ENCODE measurements at regions not wholly inside any gene's neighbourhood (a gene's known extent, or its start where the extent isn't known, plus 50 kb on each side); places are given as distances from the start of the nearest gene placed in this dataset.

DNA sequence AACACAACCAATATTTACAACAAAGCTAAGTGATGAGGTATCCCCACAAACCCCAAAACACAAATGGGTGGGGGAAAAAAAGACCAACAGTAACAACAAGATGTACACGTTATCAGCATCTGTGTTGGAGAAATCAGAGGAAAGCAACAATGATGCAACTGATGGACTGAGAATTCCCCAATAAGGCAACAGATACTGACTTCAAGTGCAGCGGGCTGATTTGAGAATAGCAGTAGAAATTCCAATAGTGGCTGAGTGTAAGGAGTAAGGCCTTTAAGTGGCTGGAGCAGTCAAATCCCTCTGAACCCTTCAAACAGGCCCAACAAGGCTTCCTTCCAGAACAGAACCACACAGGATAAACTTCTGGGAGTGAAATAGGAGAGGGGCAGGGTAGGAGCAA is 97.6 kb downstream of the TM2D1 start:
- no peak for DNase-seq

DNA sequence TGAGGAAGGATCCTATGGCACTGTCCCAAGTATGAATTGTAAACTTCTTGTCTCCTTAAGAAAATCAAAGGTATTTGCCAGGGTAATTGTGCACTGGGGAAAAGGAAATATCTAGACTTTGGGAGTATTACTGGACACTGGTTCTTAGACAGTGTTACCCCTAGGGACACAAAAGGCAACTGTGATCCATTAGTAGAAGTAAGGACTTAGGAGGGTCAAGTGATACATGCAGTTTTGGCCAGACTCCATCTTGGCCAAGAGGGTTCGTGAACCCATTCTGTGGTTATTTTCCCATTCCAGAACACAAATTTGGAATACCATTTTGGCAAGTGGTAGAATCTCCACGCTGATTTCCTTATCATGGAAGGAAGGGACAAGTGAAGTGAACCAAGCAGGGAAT is 98.1 kb downstream of the TM2D1 start:
- DNase-seq = no peak

DNA sequence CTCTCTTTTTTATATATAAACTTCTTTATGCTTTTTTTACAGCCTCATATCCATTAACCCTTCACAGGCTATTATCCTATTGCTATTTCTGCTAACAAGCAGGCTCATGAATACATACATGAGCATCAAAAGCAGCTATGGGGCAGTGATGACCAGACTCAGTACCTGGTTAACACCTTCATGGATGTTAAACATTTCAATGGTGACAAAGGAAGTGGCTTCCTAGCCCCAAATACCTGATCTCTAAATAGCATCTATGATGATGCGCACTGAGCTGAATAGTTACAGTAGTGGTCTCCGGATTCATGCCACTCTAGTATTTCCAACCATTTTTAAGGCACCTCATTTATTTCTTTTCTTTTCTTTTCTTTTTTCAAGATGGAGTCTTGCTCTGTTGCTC is 101.1 kb downstream of the TM2D1 start:
- no peak for DNase-seq

DNA sequence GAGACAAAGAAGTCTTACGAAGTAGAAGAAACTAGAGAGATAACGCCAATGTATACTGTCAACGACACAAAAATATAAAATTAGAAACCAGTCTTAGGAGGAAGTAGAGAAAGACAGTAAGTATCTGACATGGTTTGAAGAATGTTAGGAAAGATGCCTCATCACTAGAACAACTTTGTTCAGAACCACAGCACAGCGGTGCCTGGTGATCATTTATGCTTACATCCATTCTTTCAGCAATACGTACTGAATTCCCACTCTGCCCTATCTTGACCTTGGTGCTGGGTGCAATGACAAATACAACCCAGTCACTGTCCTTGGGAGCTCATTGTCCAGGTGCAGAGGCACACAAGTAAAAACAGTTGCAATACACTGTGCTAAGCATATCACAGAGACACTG is 104.4 kb downstream of the TM2D1 start:
- DNase-seq = no peak

DNA sequence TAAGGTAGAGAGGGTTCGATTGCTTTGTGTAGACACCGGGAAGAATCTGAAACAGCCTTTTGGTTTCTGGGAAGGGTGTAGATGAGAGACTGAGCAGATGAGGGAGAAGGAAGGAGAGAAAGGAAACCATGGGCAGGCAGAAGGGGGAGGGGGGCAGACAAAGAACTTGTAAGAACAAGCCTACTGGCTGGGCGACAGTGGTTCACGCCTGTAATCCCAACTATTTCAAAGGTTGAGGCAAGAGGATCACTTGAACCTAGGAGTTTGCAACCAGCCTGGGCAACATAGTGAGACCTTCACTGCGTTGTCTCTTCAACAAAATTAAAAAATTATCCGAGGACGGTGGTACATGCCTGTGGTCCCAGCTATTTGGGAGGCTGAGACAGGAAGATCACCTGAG is 106.2 kb downstream of the TM2D1 start:
- no peak for DNase-seq

DNA sequence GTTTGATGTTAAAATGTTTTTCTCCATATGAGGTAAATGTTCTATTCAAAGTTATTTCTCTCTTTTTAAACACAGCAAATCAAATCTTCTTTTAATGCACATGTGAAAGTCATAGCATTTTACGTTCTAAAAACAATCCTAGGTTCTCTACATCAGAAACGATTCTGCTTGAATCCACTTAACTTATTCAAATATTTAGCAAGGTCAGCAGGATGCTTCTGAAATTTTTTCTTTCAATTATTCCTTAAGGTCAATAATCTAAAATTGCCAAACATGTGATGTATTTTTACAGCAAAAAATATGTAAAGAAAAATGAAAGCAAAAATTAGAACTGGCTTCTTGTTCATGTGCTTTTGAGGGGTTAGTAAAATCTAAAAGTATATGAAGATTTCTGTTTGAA is 106.7 kb downstream of the TM2D1 start:
- DNase-seq = no peak

DNA sequence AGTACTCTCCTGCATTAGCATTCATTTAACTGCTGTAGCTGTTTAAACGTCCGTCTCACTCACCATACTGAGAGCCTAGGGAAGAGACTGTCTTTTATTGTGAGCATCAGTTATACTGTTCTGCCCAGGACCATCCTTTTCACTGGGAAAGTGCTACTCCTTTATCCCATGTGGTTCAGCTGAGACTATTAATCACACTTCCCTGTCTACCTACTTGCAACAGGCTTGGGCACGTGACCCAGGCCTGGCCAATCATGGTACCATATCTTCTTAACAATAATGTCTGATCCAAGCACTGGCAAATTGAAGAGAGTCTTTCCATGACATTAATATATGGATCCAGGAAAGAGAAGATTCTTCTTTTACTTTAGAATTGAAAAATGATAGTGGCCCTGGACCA is 108.1 kb downstream of the TM2D1 start:
- DNase-seq = no peak

DNA sequence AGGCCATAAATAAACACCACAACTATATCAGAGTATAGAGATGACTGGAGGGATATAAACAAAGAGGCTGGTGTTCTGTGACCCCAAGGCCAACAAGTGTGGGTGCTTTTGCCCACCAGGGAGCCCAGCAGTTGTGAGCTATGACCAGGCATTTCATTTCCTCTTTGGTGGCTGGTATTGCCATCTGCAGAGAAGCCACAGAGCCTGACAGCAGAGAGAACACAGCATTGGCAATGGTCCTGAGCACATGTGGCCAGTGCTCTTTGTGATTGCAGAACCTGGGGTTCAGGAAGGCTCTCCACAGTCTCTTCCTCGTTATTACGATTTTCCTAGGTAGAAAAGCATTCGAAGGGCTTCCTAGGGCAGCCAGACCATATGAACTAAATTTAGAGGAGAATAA is 112.3 kb downstream of the TM2D1 start:
- no peak for DNase-seq

DNA sequence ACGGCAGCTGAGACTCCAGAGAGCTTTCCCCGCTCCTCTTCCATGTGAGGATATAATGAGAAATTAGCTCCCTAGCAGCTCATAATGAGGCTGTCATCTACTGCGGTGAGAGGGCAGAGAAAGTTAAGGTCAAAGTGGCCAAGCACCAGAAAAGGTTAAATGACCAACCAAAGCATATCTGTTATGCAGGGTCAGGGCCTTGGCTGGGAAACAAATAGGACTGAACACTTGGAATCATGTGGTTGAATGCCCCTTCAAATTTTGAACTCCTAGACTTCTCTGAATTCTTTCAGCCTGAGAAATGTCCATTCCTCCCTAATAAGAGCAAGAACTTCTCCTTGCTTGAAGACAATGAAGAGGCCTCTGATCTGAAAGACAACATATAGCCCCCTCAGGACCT is 115.9 kb downstream of the TM2D1 start:
- no peak for DNase-seq

DNA sequence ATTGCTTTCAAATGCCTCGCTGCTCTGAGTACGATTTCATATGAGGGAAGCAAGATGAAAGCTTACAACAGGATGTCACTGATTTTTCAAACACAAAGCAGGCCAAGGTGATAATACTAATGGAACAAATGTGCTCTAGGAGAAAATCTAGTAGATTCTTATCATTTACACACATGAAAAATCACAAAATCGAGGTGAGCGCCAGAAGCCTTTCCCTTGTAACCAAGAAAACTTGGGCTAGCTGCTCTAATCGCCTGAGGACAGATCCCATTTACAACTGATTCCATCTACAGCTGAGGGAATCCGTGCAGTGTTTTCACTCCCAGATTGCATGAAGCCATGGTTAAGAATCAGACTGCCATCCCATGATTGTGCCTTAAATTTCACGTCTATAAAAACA is 117.5 kb downstream of the TM2D1 start:
- DNase-seq = no peak

DNA sequence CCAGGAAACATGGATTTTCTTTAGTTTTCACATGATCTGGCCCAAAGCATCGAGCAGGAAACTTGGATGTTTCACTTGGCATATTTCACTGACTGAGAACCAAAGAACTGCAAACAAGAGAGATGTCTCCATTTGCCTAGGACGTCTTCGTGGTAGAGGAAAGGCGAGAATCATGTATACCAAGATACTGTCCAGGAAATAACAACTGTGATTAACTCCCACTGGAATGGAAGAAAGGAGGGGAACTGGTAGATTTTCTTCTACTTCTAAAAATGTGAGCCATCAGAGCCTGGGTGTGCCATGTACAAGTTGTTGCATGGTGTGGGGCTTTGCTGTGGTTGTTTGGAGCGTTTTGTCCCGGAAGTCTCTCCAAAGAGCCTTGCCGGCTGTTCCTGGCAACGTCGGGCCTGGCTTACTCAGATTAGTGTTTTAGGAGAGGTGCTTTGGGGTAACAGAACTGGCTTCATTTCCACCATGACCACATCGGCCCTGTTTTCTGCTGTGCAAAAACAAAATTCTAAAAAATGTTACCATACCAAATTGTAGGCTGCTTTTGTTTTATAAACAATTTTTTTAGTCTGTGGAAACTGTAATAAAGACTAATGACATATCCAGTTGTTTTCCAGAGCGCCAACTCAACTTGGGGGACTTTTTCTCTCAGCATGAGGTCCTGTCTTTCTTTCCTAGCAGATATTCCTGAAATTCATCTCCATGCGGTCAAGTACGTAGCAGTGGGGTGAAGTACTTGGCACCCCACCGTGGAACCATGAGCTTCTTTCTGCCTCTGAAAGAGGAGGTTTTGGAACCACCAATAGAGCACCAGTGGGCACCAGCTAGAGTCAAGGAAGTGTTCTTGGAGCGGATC is 118.3 kb downstream of the TM2D1 start:
- peak; percentile 18 for DNase-seq

DNA sequence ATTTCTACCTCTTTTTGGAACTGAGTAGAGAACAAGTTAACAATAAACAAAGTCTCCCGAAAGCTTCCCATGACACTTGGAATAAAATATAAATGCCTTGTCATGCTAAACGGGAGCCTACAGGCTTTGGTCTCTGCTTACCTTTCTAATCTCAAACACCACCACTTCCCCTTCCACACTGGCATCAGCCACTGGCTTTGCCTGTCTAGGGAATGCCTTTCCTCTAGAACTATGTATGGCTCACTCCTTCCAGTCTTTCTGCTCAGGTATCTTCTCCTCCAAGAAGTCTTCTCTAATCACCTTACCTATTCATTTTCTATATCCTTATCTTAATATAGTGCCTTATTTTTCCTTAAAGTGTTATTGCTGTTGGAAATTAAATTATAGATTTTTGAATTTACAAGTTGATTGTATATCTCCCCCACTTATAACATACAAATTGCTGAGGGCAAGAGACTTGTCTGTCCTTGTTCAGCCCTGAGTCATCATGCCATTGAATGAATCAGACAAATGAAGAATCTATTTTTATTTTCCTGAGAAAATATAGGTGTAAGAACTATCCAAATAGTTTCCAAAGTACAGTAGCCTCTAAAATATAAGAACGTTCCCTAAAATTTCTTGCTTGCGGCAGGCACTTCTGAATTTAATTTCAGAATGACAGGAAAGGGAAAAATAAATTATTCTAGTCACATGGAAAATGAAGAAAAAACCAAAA is 119.2 kb downstream of the TM2D1 start:
- DNase-seq = peak; percentile 46

DNA sequence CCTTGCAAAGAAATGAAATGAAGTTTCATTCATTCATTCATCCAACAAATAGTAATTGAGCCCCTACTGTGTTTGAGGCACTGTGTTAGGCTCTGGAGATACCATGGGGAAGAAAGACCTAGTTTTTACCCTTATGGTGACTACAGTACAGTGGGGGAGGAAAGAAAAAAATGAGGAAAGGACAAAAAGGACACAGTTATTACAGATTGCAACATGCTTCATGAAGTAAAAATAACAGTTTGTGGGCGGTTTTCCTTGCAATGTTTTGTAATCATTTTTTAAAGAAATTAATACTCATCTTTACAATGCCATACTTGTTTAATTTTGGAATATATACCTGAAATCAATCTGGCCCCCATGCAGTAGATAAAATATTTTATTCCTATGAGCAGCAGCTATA is 120.3 kb downstream of the TM2D1 start:
- no peak for DNase-seq

DNA sequence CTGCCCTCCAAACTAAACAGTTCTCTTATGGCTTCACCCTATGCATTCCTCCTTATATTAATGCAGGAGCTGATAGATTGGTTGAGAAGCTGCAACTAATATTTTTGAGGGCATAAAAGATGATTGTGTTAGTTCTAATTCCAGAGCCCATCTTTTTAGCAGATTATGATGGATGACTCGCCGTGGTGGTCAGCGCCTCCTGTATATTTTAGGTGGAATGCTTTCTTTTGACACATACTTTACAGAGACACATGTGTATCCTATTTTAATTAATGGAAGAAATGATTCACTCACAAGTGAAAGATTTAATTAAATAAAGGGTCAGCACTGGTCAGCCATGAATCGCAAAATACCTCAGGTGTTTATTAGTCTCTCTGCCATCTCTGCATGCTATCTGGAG is 120.7 kb downstream of the TM2D1 start:
- DNase-seq = peak; percentile 32

DNA sequence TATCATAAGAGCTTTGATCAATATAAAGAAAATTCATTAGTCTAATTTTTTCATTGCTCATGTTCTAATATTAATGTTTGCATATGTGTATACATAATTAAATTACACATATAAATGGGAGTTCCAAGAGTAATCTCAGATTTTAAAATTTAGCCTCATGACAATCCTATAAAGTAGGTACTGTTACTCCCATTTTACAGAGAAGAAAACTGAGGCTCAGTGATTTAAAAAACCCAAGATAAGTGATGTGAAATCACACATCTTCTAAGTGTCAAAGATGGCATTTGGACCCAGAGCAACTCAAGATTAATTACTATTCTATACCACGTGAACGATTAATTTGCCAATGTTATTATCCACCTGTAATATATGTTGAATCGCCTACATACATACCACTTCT is 122.3 kb downstream of the TM2D1 start:
- no peak for DNase-seq

DNA sequence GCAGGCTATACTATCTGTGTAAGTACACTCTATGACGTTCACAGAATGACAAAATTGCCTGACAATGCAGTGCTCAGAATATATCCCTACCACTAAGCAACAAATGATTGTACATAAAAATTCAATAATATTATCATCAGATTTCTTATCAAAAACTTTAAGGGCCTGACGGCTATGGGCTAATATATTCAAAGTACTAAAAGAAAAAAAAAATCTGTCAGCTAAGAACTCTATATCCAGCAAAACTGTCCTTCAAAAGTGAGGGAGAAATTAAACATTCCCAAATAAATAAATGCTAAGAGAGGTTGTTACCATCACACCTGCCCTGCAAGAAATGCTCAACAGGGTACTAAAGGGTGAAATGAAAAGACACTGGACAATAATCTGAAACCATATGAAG is 127.3 kb downstream of the TM2D1 start:
- no peak for DNase-seq

DNA sequence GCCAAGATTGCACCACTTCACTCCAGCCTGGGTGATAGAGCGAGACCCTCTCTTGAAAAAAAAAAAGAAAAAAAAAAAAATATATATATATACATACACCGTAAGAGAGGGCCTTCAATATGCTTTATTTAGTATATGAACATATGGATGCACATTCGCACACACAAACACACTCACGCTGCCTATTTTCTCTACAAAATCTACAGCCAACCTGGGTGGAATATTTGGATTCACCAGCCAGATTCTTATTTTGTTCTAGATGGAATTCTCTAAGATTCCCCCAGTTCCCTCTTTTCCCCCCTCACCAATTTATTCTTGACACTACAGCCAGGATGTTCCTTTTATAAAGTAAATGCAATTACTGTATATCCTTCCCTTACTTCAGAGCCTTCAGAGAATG is 131.6 kb downstream of the TM2D1 start:
- DNase-seq = no peak

DNA sequence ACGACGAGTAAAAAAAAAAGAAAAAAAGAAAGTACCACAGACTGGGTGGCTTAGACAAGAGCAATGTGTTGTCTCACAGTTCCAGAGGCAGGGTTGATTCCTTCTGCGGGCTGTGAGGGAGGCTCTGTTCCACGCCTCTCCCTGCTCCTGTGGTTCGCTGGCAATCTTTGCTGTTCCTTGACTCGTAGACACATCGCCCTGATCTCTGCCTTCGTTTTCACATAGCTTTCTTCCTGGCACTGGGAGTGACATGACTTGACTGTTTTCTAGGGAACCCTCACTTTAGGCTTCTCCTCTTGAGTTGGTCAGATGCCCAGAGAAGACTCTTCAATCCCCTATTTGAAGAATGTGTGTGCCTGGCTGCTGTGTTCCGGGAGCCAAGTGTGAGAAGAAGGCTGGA is 133.6 kb downstream of the TM2D1 start:
- DNase-seq = no peak

DNA sequence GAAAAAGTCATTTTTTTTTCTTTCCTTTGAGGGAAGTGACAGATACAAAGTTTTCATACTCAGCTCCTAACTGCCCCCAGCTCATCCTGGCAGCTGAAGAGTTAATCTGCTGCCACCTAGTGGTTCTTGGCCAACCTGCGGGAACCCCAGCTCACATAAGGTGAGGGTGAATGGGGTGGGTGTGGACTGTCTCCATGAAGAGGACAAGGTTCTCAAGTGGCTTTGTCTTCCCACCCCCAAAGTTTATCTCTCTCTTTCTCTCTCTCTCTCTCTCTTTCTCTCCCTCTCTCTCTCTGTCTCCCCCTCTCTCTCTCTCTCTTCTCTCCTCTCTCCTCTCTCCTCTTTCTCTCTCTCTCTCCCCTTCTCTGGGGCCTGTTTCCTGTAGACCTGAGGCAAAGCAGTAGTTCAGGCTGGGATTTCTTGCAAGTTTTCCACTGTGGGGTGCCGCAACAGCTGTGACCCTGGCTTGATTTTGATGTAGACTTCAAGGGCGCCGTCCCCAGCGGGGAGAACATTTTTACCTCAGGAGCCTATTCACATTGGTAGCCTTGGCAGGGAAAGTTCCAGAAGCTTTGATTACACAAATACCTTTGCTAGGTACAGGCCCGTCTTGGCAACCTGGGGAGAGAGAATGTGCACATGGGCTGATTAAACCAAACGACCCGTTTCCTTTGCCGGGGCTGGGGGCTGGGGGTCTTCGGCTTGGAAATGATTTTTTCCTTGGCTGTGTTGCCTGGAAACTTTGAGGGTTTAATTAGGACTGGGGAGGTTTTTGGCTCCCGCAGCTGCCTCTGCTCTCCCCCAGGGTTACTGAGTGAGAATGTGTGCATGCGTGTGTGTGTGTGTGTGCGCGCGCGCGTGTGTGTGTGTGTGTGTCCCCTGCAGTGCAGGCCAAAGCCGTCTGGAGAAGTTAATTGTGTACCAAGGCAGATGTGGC is 135.9 kb downstream of the TM2D1 start:
- DNase-seq = peak; percentile 64

DNA sequence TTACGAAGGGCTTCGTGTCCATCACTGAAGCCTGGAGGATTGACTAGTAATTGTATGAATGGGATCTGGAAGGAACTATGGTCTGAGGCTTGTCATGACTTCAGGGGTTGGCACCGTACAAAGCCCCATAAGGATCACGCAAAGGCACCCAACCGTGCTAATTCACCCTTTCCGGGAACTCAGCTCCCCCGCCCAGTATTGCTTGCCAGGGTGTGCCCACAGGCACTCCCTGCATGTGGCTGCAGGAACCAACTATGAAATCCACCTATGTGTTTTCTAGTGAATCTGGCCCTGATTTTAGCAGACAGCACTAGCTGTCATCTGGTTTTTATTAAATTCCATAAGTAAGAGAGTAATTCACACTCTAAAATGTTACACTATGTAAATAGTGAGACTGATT is 139.2 kb downstream of the TM2D1 start:
- no peak for DNase-seq

DNA sequence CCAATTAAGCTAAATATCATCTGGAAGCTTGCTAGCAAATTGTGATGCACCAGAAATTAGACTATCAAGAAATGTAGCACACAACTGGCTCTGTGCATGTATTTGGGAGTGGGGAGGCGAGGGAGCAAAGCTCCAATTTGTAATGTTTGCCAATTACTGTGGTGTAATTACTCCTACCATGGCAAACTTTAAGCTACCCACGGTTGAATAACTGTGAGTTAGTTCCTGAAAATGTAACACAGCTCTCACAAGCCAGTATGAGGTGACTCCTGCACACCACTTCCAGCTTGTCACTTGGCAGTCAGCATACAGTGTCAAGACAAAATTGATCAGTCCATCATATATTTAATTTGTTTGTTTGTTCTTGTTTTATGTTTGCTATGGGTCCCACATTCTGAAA is 141.2 kb downstream of the TM2D1 start:
- DNase-seq = no peak

DNA sequence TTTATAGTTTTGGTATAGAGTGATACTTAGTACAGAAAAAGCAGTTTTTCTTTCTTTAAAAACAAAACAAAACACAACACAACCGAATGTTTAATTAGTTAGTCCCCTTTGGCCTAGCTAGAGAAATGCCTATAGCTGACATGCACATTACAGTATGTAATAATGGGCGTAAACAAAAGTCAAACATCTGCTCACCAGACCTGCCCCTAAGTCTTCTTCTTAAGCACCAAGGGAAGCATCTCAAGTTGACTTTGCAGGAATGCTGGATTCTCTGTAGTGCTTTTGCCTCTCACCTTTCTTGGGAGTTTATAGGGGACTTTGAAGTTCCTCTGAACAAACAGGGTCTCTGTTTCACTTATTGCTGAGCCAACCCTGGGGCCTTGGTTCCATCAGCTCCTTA is 143.7 kb downstream of the TM2D1 start:
- DNase-seq = no peak

DNA sequence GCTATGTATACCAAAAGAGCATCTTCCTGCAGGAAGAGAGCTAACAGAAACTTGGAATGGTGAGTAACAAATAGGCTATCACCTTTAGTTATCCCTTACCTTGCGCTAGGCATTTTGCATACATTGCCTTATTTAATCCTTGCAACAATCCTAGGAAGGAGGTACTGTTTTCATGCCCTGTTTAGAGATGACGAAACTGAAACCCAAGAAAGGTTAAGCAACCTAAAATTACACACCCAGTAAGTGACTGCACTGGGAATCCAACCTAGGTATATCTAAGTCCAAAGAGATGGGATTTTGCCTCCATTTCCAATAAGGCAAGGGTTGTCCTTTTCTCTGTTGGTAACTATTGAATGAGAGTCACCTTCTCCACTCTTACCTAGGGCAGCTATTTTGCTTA is 144.5 kb downstream of the TM2D1 start:
- DNase-seq = no peak

DNA sequence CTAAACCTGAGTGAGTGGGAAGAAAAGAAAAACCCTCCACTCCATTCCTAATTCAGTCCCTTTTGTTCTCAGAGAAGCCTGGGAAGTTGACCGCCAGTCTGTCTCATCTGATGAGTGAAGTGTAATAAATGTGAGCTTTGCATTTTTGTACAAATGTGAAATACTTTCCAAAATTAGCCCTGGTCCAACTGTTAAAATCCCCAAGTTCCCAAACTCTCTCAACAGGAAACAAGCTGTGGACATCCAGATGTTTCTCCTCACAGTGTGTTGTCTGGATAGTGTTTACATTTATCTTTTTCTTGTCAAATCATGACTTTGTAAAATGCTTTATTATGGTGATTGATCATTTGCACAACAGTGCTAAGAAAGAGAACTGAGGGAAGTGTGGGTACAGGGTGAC is 145.1 kb downstream of the TM2D1 start:
- no peak for DNase-seq

Measured in EL (cell line).